Mesothelial cell of epicardium (in vitro differentiated cells): ENCODE measurements at regions not wholly inside any gene's neighbourhood (a gene's known extent, or its start where the extent isn't known, plus 50 kb on each side); places are given as distances from the start of the nearest gene placed in this dataset.
A peak's percentile ranks its signal among the peaks of the same experiment; 100 is the strongest.

Source experiments
- DNase-seq, 2 experiments: peaks; one replicate each; pipeline ENCODE4 v3.0.0; 2021; ENCODE audit warnings: low spot score in 2 of 2; ENCODE audit not compliant: unreplicated experiment in 2 of 2
- H3K27ac Mint-ChIP-seq: 2 replicates; pipeline ENCODE4 v1.8.0; 2021; ENCODE audit warnings: mixed read lengths
- H3K27me3 Mint-ChIP-seq: 2 replicates; pipeline ENCODE4 v1.8.0; 2021; ENCODE audit warnings: low read depth, mixed read lengths
- H3K36me3 Mint-ChIP-seq: 2 replicates; pipeline ENCODE4 v1.8.0; 2021; ENCODE audit warnings: mixed read lengths
- H3K4me1 Mint-ChIP-seq: 2 replicates; pipeline ENCODE4 v1.8.0; 2021; ENCODE audit warnings: mixed read lengths
- H3K4me3 Mint-ChIP-seq: 2 replicates; pipeline ENCODE4 v1.8.0; 2021; ENCODE audit warnings: mild to moderate bottlenecking, moderate library complexity, mixed read lengths
- H3K9me3 Mint-ChIP-seq: 2 replicates; pipeline ENCODE4 v1.8.0; 2021; ENCODE audit warnings: mixed read lengths
- CTCF ChIP-seq: fragments of 200-600 bp; sonication (generic); IDR thresholded peaks from one replicate; pipeline ENCODE4 v1.5.0; 2021; ENCODE audit warnings: antibody characterized with exemption; ENCODE audit not compliant: unreplicated experiment

DNA sequence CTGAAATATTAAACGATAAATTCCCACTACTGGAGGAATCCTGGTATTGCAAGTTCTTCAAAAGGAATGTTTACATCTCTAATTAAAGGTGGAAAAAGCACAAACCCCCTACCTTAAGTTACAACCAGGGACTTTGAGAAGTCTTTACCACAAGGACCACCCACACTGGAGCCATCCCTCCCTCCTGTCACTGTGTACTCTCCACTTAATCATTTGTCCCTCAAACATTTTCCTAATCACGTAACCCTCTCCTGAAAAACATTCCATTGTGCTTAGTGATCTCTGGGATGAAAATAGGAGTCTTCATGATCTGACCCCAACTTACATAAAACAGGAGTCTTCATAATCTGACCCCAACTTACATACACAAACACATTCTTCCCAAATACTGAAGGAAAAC lies 85.7 kb downstream of the SUCLG1 start:
- H3K9me3 Mint-ChIP-seq = peaks cover 4% of the 10 kb centered on the region
- no peak overlapping the region for H3K27ac Mint-ChIP-seq
- TF ChIP-seq CTCF = peak; percentile 16
- no peaks in the 10 kb centered on the region for H3K4me1 Mint-ChIP-seq
- H3K36me3 Mint-ChIP-seq = no peaks in the 10 kb centered on the region
- no peaks in the 10 kb centered on the region for H3K27me3 Mint-ChIP-seq
- H3K4me3 Mint-ChIP-seq = no peak overlapping the region
- no peak for DNase-seq

DNA sequence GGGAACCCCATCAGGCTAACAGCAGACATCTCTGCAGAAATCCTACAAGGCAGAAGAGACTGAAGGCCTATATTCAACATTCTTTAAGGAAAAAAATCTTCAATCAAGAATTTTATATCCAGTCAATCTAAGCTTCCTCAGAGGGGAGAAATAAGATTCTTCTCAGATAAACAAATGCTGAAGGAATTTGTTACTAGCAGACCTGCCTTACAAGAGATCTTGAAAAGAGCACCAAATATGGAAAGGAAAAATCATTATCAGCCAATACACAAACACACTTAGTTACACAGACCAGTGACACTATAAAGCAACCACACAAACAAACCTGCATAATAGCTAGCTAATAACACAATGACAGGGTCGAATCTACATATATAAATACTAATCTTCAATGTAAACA lies 96.5 kb downstream of the SUCLG1 start:
- TF ChIP-seq CTCF = no peak
- Mint-ChIP-seq H3K36me3 (no peaks in the 10 kb centered on the region), H3K27me3 (peaks cover 8% of the 10 kb centered on the region), H3K27ac (no peak overlapping the region), H3K4me3 (no peak overlapping the region), H3K9me3 (peaks cover 53% of the 10 kb centered on the region), H3K4me1 (no peaks in the 10 kb centered on the region)
- DNase-seq = no peak

- no peak overlapping the region for H3K27ac Mint-ChIP-seq
- H3K9me3 Mint-ChIP-seq = peaks cover 27% of the 10 kb centered on the region
- peaks cover 2% of the 10 kb centered on the region for H3K27me3 Mint-ChIP-seq
- TF ChIP-seq CTCF = no peak
- no peak for DNase-seq
- H3K4me1 Mint-ChIP-seq = no peaks in the 10 kb centered on the region
- no peaks in the 10 kb centered on the region for H3K36me3 Mint-ChIP-seq
- no peak overlapping the region for H3K4me3 Mint-ChIP-seq
Measured at GRCh38 chr2:84338069-84338468, 121.0 kb downstream of the SUCLG1 start.

DNA sequence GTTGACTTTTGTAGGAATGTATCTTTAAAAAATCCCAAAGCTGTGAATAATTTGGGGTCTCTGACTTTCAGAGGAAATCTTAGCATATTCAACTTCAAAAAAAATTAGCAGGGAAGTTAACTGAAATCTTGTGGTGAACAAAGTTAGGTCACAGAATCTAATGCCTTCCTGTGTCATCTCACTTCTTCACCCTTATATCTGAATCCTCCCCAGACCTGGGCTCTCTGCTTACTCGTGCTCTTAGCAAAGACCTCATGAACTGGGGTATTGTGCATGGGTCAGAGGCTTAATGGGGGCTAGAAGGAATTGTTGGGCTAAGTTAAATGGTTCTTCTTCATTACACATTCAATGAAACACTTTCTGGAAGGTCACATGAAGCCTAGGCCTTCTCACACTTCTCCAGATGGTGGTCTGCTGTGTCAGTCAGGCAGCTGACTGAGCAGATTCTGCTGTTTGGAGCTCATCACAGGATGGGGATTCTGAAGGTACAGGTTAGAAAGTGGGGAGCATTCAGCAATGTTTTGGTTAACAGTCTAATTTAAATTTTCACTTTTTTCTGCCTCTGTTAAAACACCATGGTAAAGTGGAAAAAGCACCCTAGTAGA lies 131.3 kb downstream of the SUCLG1 start:
- Mint-ChIP-seq H3K4me3 (no peak overlapping the region), H3K27me3 (peaks cover 9% of the 10 kb centered on the region), H3K4me1 (no peaks in the 10 kb centered on the region), H3K36me3 (no peaks in the 10 kb centered on the region), H3K9me3 (peaks cover 23% of the 10 kb centered on the region), H3K27ac (no peak overlapping the region)
- DNase-seq = no peak
- no peak for TF ChIP-seq CTCF

DNA sequence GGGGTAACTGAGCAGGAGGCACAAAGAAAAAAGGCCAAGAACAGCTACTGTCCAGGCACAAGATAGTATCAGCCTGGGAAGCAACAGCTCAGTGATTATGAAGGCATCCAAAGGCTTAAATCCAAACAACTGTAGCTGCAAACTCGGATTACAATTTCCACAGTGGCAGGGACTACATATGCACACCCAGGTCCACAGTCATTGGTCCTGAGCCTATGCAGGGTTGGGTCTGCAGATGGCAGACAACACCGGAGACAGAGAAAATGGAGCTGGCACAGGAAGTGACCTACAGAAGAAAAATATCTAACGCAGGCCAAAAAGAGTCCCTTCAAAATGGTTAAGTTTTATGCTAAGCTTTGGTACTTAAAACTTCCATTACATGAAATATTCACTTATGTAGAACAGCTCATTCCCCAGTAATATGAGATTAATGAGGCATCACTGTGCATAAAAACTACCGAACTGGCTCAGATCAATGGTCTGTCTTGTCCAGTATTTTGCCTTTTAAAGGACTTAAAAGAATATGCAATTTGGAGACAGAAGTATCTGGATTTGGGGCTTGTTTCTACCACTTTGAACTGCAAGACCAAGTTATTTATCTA lies 132.1 kb downstream of the SUCLG1 start:
- Mint-ChIP-seq H3K36me3 (no peaks in the 10 kb centered on the region), H3K27me3 (peaks cover 9% of the 10 kb centered on the region), H3K4me1 (no peaks in the 10 kb centered on the region), H3K4me3 (no peak overlapping the region), H3K9me3 (peaks cover 15% of the 10 kb centered on the region), H3K27ac (no peak overlapping the region)
- no peak for DNase-seq
- TF ChIP-seq CTCF = no peak

- H3K27ac Mint-ChIP-seq = no peak overlapping the region
- no peaks in the 10 kb centered on the region for H3K36me3 Mint-ChIP-seq
Measured at GRCh38 chr2:84323890-84324289, 135.2 kb downstream of the SUCLG1 start.

More at GRCh38 chr2:84323890-84324289, 135.2 kb downstream of the SUCLG1 start:
- Mint-ChIP-seq H3K4me3 (no peak overlapping the region), H3K9me3 (no peaks in the 10 kb centered on the region), H3K27me3 (peaks cover 9% of the 10 kb centered on the region), H3K4me1 (peaks cover 2% of the 10 kb centered on the region)
- no peak for TF ChIP-seq CTCF
- no peak for DNase-seq
